A549 (cell line): ENCODE measurements at regions not wholly inside any gene's neighbourhood (a gene's known extent, or its start where the extent isn't known, plus 50 kb on each side); places are given as distances from the start of the nearest gene placed in this dataset.

ENCODE experiments used
- CTCF ChIP-seq: fragments of >200 bp; sonication (Bioruptor Twin); formaldehyde crosslinking; IDR thresholded peaks from 3 replicates; pipeline ENCODE4 v1.5.1; 2016
- EHMT2 ChIP-seq: fragments of 200-600 bp; sonication (generic); IDR thresholded peaks from 2 replicates; pipeline ENCODE4 v1.6.1; 2016; ENCODE audit warnings: antibody characterized with exemption, low read depth, mild to moderate bottlenecking, moderate library complexity
- EP300 ChIP-seq, 2 experiments: fragments of >200 bp; sonication (Bioruptor Twin); formaldehyde crosslinking; IDR thresholded peaks; 2 replicates in 1 of 2; 3 replicates in 1 of 2; pipeline ENCODE4 v1.6.1; 2016 to 2017
- ESRRA ChIP-seq: fragments of 150-350 bp; IDR thresholded peaks from 2 replicates; pipeline ENCODE4 v1.6.1; 2014; ENCODE audit warnings: mild to moderate bottlenecking, low read length, borderline replicate concordance
- POLR2A ChIP-seq: IDR thresholded peaks from 2 replicates; pipeline ENCODE4 v1.6.1; 2012; ENCODE audit warnings: mild to moderate bottlenecking, low read length
- REST ChIP-seq: fragments of 200-600 bp; sonication (generic); IDR thresholded peaks from 2 replicates; pipeline ENCODE4 v1.6.1; 2016; ENCODE audit warnings: antibody characterized with exemption, mild to moderate bottlenecking, moderate library complexity

GRCh38 chr6:145506565-145506964 is 228.8 kb downstream of the EPM2A start:
- TF ChIP-seq EP300 (IDR thresholded peaks at IDR 0.05) (no peak), EHMT2 (no peak), CTCF (no peak), REST (no peak), ESRRA (no peak), POLR2A (no peak)
